DMS 273 (cell line): ENCODE measurements at regions not wholly inside any gene's neighbourhood (a gene's known extent, or its start where the extent isn't known, plus 50 kb on each side); places are given as distances from the start of the nearest gene placed in this dataset.

ENCODE experiments used
- DNase-seq: peaks from one replicate; lab custom pipeline; 2025; ENCODE audit not compliant: unreplicated experiment; lab: John Stamatoyannopoulos, UW

GRCh38 chr18:29191263-29191662, 1014.3 kb upstream of the CDH2 start:
- peak; percentile 5 for DNase-seq

- DNase-seq: no peak
These were observed 1011.8 kb upstream of the CDH2 start for GRCh38 chr18:29188760-29189159.

- no peak for DNase-seq
These were observed 1008.9 kb upstream of the CDH2 start for GRCh38 chr18:29185801-29186200.

- no peak for DNase-seq
These were observed 1007.7 kb upstream of the CDH2 start for GRCh38 chr18:29184654-29185053.

- no peak for DNase-seq
These were observed 1004.4 kb upstream of the CDH2 start for GRCh38 chr18:29181151-29181901.

- DNase-seq: no peak
These were observed 999.8 kb upstream of the CDH2 start for GRCh38 chr18:29176681-29177080.

GRCh38 chr18:29174891-29175290, 998.0 kb upstream of the CDH2 start:
- DNase-seq: no peak

GRCh38 chr18:29172756-29173067, 995.8 kb upstream of the CDH2 start:
- no peak for DNase-seq

GRCh38 chr18:29171892-29172755, 995.2 kb upstream of the CDH2 start:
- no peak for DNase-seq

GRCh38 chr18:29169599-29169998, 992.7 kb upstream of the CDH2 start:
- no peak for DNase-seq

GRCh38 chr18:29164993-29165599, 988.2 kb upstream of the CDH2 start:
- no peak for DNase-seq

GRCh38 chr18:29164020-29164706, 987.2 kb upstream of the CDH2 start:
- DNase-seq: no peak

- DNase-seq: no peak
These were observed 986.7 kb upstream of the CDH2 start for GRCh38 chr18:29163596-29163995.

GRCh38 chr18:29161429-29161828, 984.5 kb upstream of the CDH2 start:
- DNase-seq: no peak

GRCh38 chr18:29160170-29160569, 983.2 kb upstream of the CDH2 start:
- no peak for DNase-seq

GRCh38 chr18:29157905-29158304, 981.0 kb upstream of the CDH2 start:
- no peak for DNase-seq

GRCh38 chr18:29157057-29157780, 980.3 kb upstream of the CDH2 start:
- no peak for DNase-seq

GRCh38 chr18:29156531-29156930, 979.6 kb upstream of the CDH2 start:
- no peak for DNase-seq

GRCh38 chr18:29154758-29155725, 978.1 kb upstream of the CDH2 start:
- no peak for DNase-seq
